Astrocyte (in vitro differentiated cells and primary cell): ENCODE measurements at regions not wholly inside any gene's neighbourhood (a gene's known extent, or its start where the extent isn't known, plus 50 kb on each side); places are given as distances from the start of the nearest gene placed in this dataset.

Experiments used
- CTCF ChIP-seq: IDR thresholded peaks from 2 replicates; pipeline ENCODE4 v1.5.1; 2011; ENCODE audit warnings: low read depth, mild to moderate bottlenecking, inconsistent platforms, low read length, moderate library complexity; ENCODE audit not compliant: insufficient read depth
- EZH2 ChIP-seq: IDR thresholded peaks from 2 replicates; pipeline ENCODE4 v1.6.1; 2012; ENCODE audit warnings: mild to moderate bottlenecking, low read length, inconsistent platforms; ENCODE audit not compliant: insufficient read depth

- TF ChIP-seq CTCF: no peak
- no peak for TF ChIP-seq EZH2
Observed at GRCh38 chr2:183519371-183520056, 395.3 kb downstream of the NUP35 start.
